ENCODE measurements at regions not wholly inside any gene's neighbourhood (a gene's known extent, or its start where the extent isn't known, plus 50 kb on each side); places are given as distances from the start of the nearest gene placed in this dataset.

- no peaks in the 10 kb centered on the region for H3K9me3 ChIP-seq
- H3K27ac ChIP-seq, result no peak overlapping the region
- no peaks in the 10 kb centered on the region for H3K36me3 ChIP-seq
- no peaks in the 10 kb centered on the region for H3K27me3 ChIP-seq
- no peaks in the 10 kb centered on the region for H3K4me1 ChIP-seq (ENCODE audit: insufficient read depth)
- TF ChIP-seq EP300 (IDR thresholded peaks at IDR 0.05), result no peak
- intact Hi-C loops (cut with DNase I), result no loop called here
- H3K4me3 ChIP-seq, result no peak overlapping the region
- DNase-seq, result no peak
- WGBS, 3 donors, result 74 to 83% (median 77%) methylated on average over 10 of the region's 10 CpGs
These were observed 422.3 kb downstream of the TMEM114 start for GRCh38 chr16:8168016-8168415.

GRCh38 chr16:8167436-8167835 is 422.9 kb downstream of the TMEM114 start:
- 86 to 93% (median 88%) methylated on average over 5 of the region's 5 CpGs for WGBS, 3 donors
- no peak overlapping the region for H3K27ac ChIP-seq

GRCh38 chr16:8158051-8158450 is 432.3 kb downstream of the TMEM114 start:
- Histone ChIP-seq H3K36me3 (no peaks in the 10 kb centered on the region), H3K4me1 (ENCODE audit: insufficient read depth) (no peaks in the 10 kb centered on the region), H3K27ac (no peak overlapping the region), H3K9me3 (peaks cover 0 to 4% of the 10 kb centered on the region in 2 donors), H3K4me3 (no peak overlapping the region), H3K27me3 (no peaks in the 10 kb centered on the region)
- DNase-seq, result no peak
- intact Hi-C loops (cut with DNase I), result no loop called here
- WGBS, 3 donors, result 87 to 91% (median 89%) methylated on average over 5 of the region's 5 CpGs
- TF ChIP-seq POLR2A (IDR thresholded peaks at IDR 0.05), result no peak
- TF ChIP-seq EP300 (IDR thresholded peaks at IDR 0.05), result no peak
- no peak for TF ChIP-seq CTCF (IDR thresholded peaks at IDR 0.05)

More at GRCh38 chr16:8167436-8167835, 422.9 kb downstream of the TMEM114 start:
- Histone ChIP-seq H3K36me3 (no peaks in the 10 kb centered on the region), H3K4me1 (ENCODE audit: insufficient read depth) (no peaks in the 10 kb centered on the region), H3K4me3 (no peak overlapping the region), H3K27me3 (no peaks in the 10 kb centered on the region), H3K9me3 (no peaks in the 10 kb centered on the region)
- no peak for TF ChIP-seq POLR2A (IDR thresholded peaks at IDR 0.05)
- intact Hi-C loops (cut with DNase I), result no loop called here
- no peak for DNase-seq

DNA sequence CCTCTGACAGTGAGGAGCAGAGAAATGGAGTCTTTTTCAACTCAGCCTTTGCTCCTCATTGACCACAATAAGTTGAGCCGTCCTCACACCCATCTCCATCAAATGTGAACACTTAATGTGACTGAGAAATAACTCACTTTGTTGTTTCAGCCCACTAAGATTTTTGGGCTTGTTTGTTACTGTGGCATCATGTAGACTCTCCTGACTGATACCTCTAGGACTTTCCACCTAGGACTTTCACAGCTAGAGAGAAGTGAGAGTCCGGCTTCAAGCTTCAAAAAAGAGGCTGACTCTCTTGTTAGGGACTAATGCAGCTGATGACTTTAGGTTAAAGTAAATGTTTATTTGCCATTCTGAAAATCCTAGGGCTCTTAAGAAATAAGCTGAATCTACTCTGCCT is 435.0 kb downstream of the TMEM114 start:
- Histone ChIP-seq H3K27me3 (no peaks in the 10 kb centered on the region), H3K9me3 (peaks cover 0 to 4% of the 10 kb centered on the region in 2 donors), H3K4me1 (ENCODE audit: insufficient read depth) (no peaks in the 10 kb centered on the region), H3K4me3 (no peak overlapping the region), H3K27ac (no peak overlapping the region), H3K36me3 (no peaks in the 10 kb centered on the region)
- intact Hi-C loops (cut with DNase I), result no loop called here
- DNase-seq, result no peak
- 43 to 76% (median 44%) methylated on average over 2 of the region's 2 CpGs for WGBS, 3 donors
- TF ChIP-seq CTCF (IDR thresholded peaks at IDR 0.05) (no peak), POLR2A (IDR thresholded peaks at IDR 0.05) (no peak), EP300 (IDR thresholded peaks at IDR 0.05) (no peak)

- no peak overlapping the region for H3K4me3 ChIP-seq
- no peaks in the 10 kb centered on the region for H3K36me3 ChIP-seq
- 82 to 88% (median 85%) methylated on average over 17 of the region's 17 CpGs for WGBS, 3 donors
- H3K27me3 ChIP-seq, result no peaks in the 10 kb centered on the region
- DNase-seq, result no peak
- no peaks in the 10 kb centered on the region for H3K4me1 ChIP-seq (ENCODE audit: insufficient read depth)
- TF ChIP-seq POLR2A (IDR thresholded peaks at IDR 0.05), result no peak
- no peak for TF ChIP-seq CTCF (IDR thresholded peaks at IDR 0.05)
- no peak for TF ChIP-seq EP300 (IDR thresholded peaks at IDR 0.05)
- H3K9me3 ChIP-seq, result no peaks in the 10 kb centered on the region
- intact Hi-C loops (cut with DNase I), result no loop called here
- no peak overlapping the region for H3K27ac ChIP-seq
These were observed 443.9 kb downstream of the TMEM114 start for GRCh38 chr16:8146256-8147012.

All from ovary (tissue), 7 donors.